ENCODE measurements at regions not wholly inside any gene's neighbourhood (a gene's known extent, or its start where the extent isn't known, plus 50 kb on each side); places are given as distances from the start of the nearest gene placed in this dataset.

DNA sequence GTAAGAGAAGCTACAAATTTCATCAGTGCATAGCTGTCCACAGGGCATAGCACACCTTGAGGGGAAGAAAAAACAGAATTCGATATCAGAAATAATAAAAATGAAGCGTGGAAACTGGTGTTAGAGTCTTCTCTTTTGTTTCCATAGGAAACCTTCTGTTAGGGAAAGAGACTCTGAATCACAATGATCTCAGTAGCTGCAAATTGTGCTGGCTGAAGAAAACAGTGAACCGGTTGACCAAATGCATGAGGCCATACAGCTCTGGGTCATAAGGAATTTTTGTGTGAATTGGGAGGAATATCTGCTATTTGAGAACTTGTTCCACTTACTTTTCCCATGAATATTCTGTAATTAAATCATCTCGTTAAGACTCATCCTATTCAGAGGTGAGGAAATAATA, 580.2 kb upstream of the NECTIN3 start:
- TF ChIP-seq, protein P1, sequence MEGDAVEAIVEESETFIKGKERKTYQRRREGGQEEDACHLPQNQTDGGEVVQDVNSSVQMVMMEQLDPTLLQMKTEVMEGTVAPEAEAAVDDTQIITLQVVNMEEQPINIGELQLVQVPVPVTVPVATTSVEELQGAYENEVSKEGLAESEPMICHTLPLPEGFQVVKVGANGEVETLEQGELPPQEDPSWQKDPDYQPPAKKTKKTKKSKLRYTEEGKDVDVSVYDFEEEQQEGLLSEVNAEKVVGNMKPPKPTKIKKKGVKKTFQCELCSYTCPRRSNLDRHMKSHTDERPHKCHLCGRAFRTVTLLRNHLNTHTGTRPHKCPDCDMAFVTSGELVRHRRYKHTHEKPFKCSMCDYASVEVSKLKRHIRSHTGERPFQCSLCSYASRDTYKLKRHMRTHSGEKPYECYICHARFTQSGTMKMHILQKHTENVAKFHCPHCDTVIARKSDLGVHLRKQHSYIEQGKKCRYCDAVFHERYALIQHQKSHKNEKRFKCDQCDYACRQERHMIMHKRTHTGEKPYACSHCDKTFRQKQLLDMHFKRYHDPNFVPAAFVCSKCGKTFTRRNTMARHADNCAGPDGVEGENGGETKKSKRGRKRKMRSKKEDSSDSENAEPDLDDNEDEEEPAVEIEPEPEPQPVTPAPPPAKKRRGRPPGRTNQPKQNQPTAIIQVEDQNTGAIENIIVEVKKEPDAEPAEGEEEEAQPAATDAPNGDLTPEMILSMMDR (conservative IDR thresholded peaks at IDR 0.05; ENCODE audit: low read depth, low read length), result no peak
- H3K9ac ChIP-seq, result no peak overlapping the region
- H3K4me2 ChIP-seq, result no peak overlapping the region
- H3K4me1 ChIP-seq (ENCODE audit: low read depth, poor library complexity, severe bottlenecking), result peaks cover 12% of the 10 kb centered on the region
- H3K27ac ChIP-seq, result no peak overlapping the region
- H3K79me2 ChIP-seq (ENCODE audit: insufficient read depth, low read depth), result no peaks in the 10 kb centered on the region
- H2AFZ ChIP-seq (ENCODE audit: low read depth), result no peak overlapping the region
- H3K4me3 ChIP-seq (IDR thresholded peaks at IDR 0.05; ENCODE audit: insufficient read depth, low read depth, low read length), result no peak overlapping the region
- H4K20me1 ChIP-seq (ENCODE audit: insufficient read depth), result no peaks in the 10 kb centered on the region
- no peaks in the 10 kb centered on the region for H3K36me3 ChIP-seq (ENCODE audit: insufficient read depth)
- no peaks in the 10 kb centered on the region for H3K27me3 ChIP-seq (ENCODE audit: insufficient read depth, low read depth)

DNA sequence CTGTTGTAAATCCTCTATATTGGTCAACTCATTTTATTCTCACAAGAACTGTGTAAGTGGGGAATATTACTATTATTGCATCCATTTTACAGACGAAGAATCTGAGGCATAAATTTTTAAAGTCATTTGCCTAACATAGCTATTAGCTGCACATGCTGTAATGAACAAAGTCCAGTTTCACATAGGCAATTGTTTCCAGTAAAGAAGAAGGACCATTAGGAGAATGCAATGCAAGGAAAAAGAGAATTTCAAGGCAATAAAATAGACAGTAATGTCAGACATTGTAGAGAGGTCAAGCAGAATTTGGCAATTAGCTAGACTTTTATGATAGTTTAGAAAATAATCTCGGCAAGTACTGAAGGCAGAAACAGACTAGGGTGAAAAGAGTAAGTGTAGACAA, 578.7 kb upstream of the NECTIN3 start:
- no peaks in the 10 kb centered on the region for H4K20me1 ChIP-seq (ENCODE audit: insufficient read depth)
- no peak overlapping the region for H3K9ac ChIP-seq
- no peak overlapping the region for H3K27ac ChIP-seq
- H3K27me3 ChIP-seq (ENCODE audit: insufficient read depth, low read depth), result no peaks in the 10 kb centered on the region
- no peak overlapping the region for H3K4me2 ChIP-seq
- no peaks in the 10 kb centered on the region for H3K36me3 ChIP-seq (ENCODE audit: insufficient read depth)
- TF ChIP-seq, protein P1 (conservative IDR thresholded peaks at IDR 0.05; ENCODE audit: low read depth, low read length), result no peak
- H2AFZ ChIP-seq (ENCODE audit: low read depth), result no peak overlapping the region
- no peaks in the 10 kb centered on the region for H3K79me2 ChIP-seq (ENCODE audit: insufficient read depth, low read depth)
- peaks cover 12% of the 10 kb centered on the region for H3K4me1 ChIP-seq (ENCODE audit: low read depth, poor library complexity, severe bottlenecking)
- H3K4me3 ChIP-seq (IDR thresholded peaks at IDR 0.05; ENCODE audit: insufficient read depth, low read depth, low read length), result no peak overlapping the region

DNA sequence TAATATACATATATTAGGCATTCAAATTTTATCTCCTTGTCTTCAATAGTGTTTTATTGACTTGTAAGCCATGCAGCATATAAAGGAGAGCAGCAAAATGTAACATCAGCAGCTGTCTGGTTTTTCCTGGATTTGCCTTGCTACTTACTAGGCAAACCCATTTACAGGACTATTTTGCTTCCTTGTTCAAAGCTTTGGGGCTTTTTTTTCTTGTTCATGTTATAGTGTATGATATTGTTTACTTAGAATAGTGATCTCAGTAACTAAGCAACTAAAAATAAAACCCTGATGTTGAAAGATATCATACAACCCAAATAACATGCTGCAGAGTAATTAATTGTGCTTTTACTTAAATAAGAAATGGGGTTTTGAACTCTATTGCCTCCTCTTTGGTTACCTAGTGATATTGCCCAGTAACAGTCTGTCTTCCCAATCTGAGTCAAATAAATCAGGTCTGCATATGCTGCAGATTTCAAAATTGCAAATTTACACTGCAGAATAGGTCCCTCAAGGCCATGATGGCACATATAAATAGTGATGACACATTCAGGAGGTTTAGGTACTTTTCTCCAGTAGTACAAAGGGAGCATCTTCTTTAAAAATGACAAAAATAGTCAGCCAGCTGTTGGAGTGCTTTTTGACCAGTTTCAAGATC, 578.1 kb upstream of the NECTIN3 start:
- H3K4me2 ChIP-seq, result no peak overlapping the region
- H3K79me2 ChIP-seq (ENCODE audit: insufficient read depth, low read depth), result no peaks in the 10 kb centered on the region
- H2AFZ ChIP-seq (ENCODE audit: low read depth), result no peak overlapping the region
- no peaks in the 10 kb centered on the region for H4K20me1 ChIP-seq (ENCODE audit: insufficient read depth)
- no peak overlapping the region for H3K9ac ChIP-seq
- no peak overlapping the region for H3K4me3 ChIP-seq (IDR thresholded peaks at IDR 0.05; ENCODE audit: insufficient read depth, low read depth, low read length)
- no peak overlapping the region for H3K27ac ChIP-seq
- no peaks in the 10 kb centered on the region for H3K27me3 ChIP-seq (ENCODE audit: insufficient read depth, low read depth)
- H3K4me1 ChIP-seq (ENCODE audit: low read depth, poor library complexity, severe bottlenecking), result peaks cover 12% of the 10 kb centered on the region
- TF ChIP-seq, protein P1 (conservative IDR thresholded peaks at IDR 0.05; ENCODE audit: low read depth, low read length), result no peak
- H3K36me3 ChIP-seq (ENCODE audit: insufficient read depth), result no peaks in the 10 kb centered on the region

DNA sequence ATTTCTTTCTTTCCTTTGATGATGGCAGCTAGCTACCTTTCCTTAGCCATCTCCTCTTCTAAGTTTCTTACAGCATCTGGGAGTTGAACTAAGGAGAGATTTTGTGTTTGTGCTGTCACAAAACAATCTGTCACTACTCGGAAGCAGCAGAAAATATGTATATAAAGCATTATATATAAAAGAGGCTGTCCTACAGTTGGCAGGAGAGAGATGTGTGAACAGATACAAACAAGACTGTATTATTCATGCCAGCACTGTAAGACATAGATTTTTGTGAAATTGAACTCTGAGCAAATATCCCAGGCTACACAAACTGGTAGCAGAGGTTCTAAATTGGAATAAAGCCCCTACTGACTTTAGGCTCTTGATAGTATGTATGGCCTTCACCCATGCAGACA, 577.5 kb upstream of the NECTIN3 start:
- peaks cover 12% of the 10 kb centered on the region for H3K4me1 ChIP-seq (ENCODE audit: low read depth, poor library complexity, severe bottlenecking)
- no peak overlapping the region for H3K27ac ChIP-seq
- no peak overlapping the region for H3K4me3 ChIP-seq (IDR thresholded peaks at IDR 0.05; ENCODE audit: insufficient read depth, low read depth, low read length)
- H3K27me3 ChIP-seq (ENCODE audit: insufficient read depth, low read depth), result no peaks in the 10 kb centered on the region
- no peak overlapping the region for H3K9ac ChIP-seq
- TF ChIP-seq, protein P1 (conservative IDR thresholded peaks at IDR 0.05; ENCODE audit: low read depth, low read length), result no peak
- no peaks in the 10 kb centered on the region for H3K36me3 ChIP-seq (ENCODE audit: insufficient read depth)
- no peak overlapping the region for H3K4me2 ChIP-seq
- no peaks in the 10 kb centered on the region for H3K79me2 ChIP-seq (ENCODE audit: insufficient read depth, low read depth)
- H4K20me1 ChIP-seq (ENCODE audit: insufficient read depth), result no peaks in the 10 kb centered on the region
- no peak overlapping the region for H2AFZ ChIP-seq (ENCODE audit: low read depth)
